Caco-2 (cell line): ENCODE measurements at regions not wholly inside any gene's neighbourhood (a gene's known extent, or its start where the extent isn't known, plus 50 kb on each side); places are given as distances from the start of the nearest gene placed in this dataset.

Experiments used
- BruUV-seq: library from RNA; stranded (reverse); fragments of 400-500 nt; replicated peaks from 2 replicates; lab custom pipeline; 2021; lab: Mats Ljungman, UMichigan
- CTCF ChIA-PET: fragments of 300-600 bp; sonication (Branson Sonifier 250); formaldehyde crosslinking; loops from one replicate; lab custom pipeline; 2022; ENCODE audit warnings: antibody characterized with exemption; lab: Charles Lee
- POLR2A ChIA-PET: fragments of 300-600 bp; sonication (Branson Sonifier 250); formaldehyde crosslinking; loops from one replicate; lab custom pipeline; 2022; ENCODE audit warnings: antibody characterized with exemption; lab: Charles Lee
- DNase-seq, 2 experiments: peaks; one replicate each; pipeline versions ENCODE4 v3.0.0 to v3.0.0-alpha.2; 2020 to 2022
- H3K27me3 ChIP-seq: replicated peaks from 2 replicates; pipeline ENCODE4 v1.6.0; 2011; ENCODE audit warnings: low read length; ENCODE audit not compliant: control insufficient read depth, insufficient read depth
- H3K36me3 ChIP-seq: 2 replicates; pipeline ENCODE4 v1.5.1; 2011; ENCODE audit warnings: low read length; ENCODE audit not compliant: control insufficient read depth, insufficient read depth
- H3K4me1 ChIP-seq: fragments of 250-450 bp; sonication (Bioruptor Pico); 2 replicates; pipeline ENCODE4 v1.5.1; 2020; ENCODE audit warnings: mild to moderate bottlenecking
- H3K4me3 ChIP-seq: 2 replicates; pipeline ENCODE4 v1.5.1; 2011; ENCODE audit warnings: low read depth, mild to moderate bottlenecking, control low read depth, low read length
- H3K9me3 ChIP-seq: fragments of 250-450 bp; sonication (Bioruptor Pico); 2 replicates; pipeline ENCODE4 v1.5.1; 2020; ENCODE audit warnings: mild to moderate bottlenecking, moderate library complexity
- H3K27ac Mint-ChIP-seq: one replicate; pipeline ENCODE4 v1.8.0; 2022; ENCODE audit warnings: mixed read lengths; ENCODE audit not compliant: unreplicated experiment
- H3K27me3 Mint-ChIP-seq: one replicate; pipeline ENCODE4 v1.8.0; 2022; ENCODE audit warnings: mixed read lengths; ENCODE audit not compliant: insufficient read depth, unreplicated experiment
- H3K36me3 Mint-ChIP-seq: one replicate; pipeline ENCODE4 v1.8.0; 2022; ENCODE audit warnings: mild to moderate bottlenecking, mixed read lengths; ENCODE audit not compliant: insufficient read depth, unreplicated experiment
- H3K4me1 Mint-ChIP-seq: one replicate; pipeline ENCODE4 v1.8.0; 2022; ENCODE audit warnings: low read depth, mixed read lengths; ENCODE audit not compliant: unreplicated experiment
- H3K4me3 Mint-ChIP-seq: one replicate; pipeline ENCODE4 v1.8.0; 2022; ENCODE audit warnings: mild to moderate bottlenecking, moderate library complexity, mixed read lengths; ENCODE audit not compliant: unreplicated experiment
- H3K9me3 Mint-ChIP-seq: one replicate; pipeline ENCODE4 v1.8.0; 2022; ENCODE audit warnings: mixed read lengths; ENCODE audit not compliant: unreplicated experiment
- CTCF ChIP-seq, 2 experiments: fragments of 200-600 bp in 1 of 2; IDR thresholded peaks; 1 replicate in 1 of 2; 2 replicates in 1 of 2; pipeline versions ENCODE4 v1.5.1 to v1.8.0; 2011 to 2022; ENCODE audit warnings: antibody characterized with exemption in 1 of 2, control low read depth in 1 of 2, inconsistent platforms in 1 of 2, low read depth in 1 of 2, low read length in 1 of 2, mild to moderate bottlenecking in 1 of 2, moderate library complexity in 1 of 2; ENCODE audit not compliant: insufficient read depth in 1 of 2, severe bottlenecking in 1 of 2, unreplicated experiment in 1 of 2
- intact Hi-C: fragments of 100-400 bp; cut with micrococcal nuclease; formaldehyde crosslinking; loops from one replicate; pipeline ENCODE4 v1.10.0; 2022; ENCODE audit not compliant: unreplicated experiment

GRCh38 chr9:26687421-26687820 lies 205.2 kb downstream of the CAAP1 start:
- ChIA-PET POLR2A (no interaction called here), CTCF (no interaction called here)
- no peaks in the 10 kb centered on the region for H3K9me3 ChIP-seq
- DNase-seq: no peak
- H3K9me3 Mint-ChIP-seq: no peaks in the 10 kb centered on the region
- H3K27me3 Mint-ChIP-seq: no peaks in the 10 kb centered on the region
- H3K36me3 ChIP-seq: no peaks in the 10 kb centered on the region
- no peaks in the 10 kb centered on the region for H3K27me3 ChIP-seq
- H3K4me3 ChIP-seq: no peak overlapping the region
- no peak overlapping the region for H3K27ac Mint-ChIP-seq
- no peaks in the 10 kb centered on the region for H3K4me1 Mint-ChIP-seq
- H3K36me3 Mint-ChIP-seq: no peaks in the 10 kb centered on the region
- BruUV-seq: no TSS peak
- TF ChIP-seq CTCF (IDR thresholded peaks at IDR 0.05; ENCODE audit: insufficient read depth in 1 of 2, low read depth in 1 of 2, low read length in 1 of 2, severe bottlenecking in 1 of 2, unreplicated experiment in 1 of 2): no peak
- intact Hi-C loops: no loop called here
- no peaks in the 10 kb centered on the region for H3K4me1 ChIP-seq
- H3K4me3 Mint-ChIP-seq: no peak overlapping the region

GRCh38 chr9:26685818-26686217 lies 206.8 kb downstream of the CAAP1 start:
- CTCF ChIA-PET: no interaction called here
- BruUV-seq: no TSS peak

GRCh38 chr9:26684029-26684428 lies 208.6 kb downstream of the CAAP1 start:
- CTCF ChIA-PET: no interaction called here
- no TSS peak for BruUV-seq
- Mint-ChIP-seq H3K9me3 (no peaks in the 10 kb centered on the region), H3K4me3 (no peak overlapping the region), H3K4me1 (no peaks in the 10 kb centered on the region), H3K27ac (no peak overlapping the region), H3K36me3 (no peaks in the 10 kb centered on the region), H3K27me3 (no peaks in the 10 kb centered on the region)
- no peak for TF ChIP-seq CTCF (IDR thresholded peaks at IDR 0.05; ENCODE audit: insufficient read depth in 1 of 2, low read depth in 1 of 2, low read length in 1 of 2, severe bottlenecking in 1 of 2, unreplicated experiment in 1 of 2)
- intact Hi-C loops: no loop called here
- H3K9me3 ChIP-seq: no peaks in the 10 kb centered on the region
- no peaks in the 10 kb centered on the region for H3K27me3 ChIP-seq
- no peak for DNase-seq
- no peaks in the 10 kb centered on the region for H3K4me1 ChIP-seq
- H3K4me3 ChIP-seq: no peak overlapping the region
- POLR2A ChIA-PET: no interaction called here
- H3K36me3 ChIP-seq: no peaks in the 10 kb centered on the region

More at GRCh38 chr9:26685818-26686217, 206.8 kb downstream of the CAAP1 start:
- DNase-seq: no peak
- no peak overlapping the region for H3K27ac Mint-ChIP-seq
- no peaks in the 10 kb centered on the region for H3K9me3 Mint-ChIP-seq
- no peak for TF ChIP-seq CTCF (IDR thresholded peaks at IDR 0.05; ENCODE audit: insufficient read depth in 1 of 2, low read depth in 1 of 2, low read length in 1 of 2, severe bottlenecking in 1 of 2, unreplicated experiment in 1 of 2)
- H3K27me3 Mint-ChIP-seq: no peaks in the 10 kb centered on the region
- no peaks in the 10 kb centered on the region for H3K36me3 ChIP-seq
- no peak overlapping the region for H3K4me3 Mint-ChIP-seq
- H3K4me1 ChIP-seq: no peaks in the 10 kb centered on the region
- no peaks in the 10 kb centered on the region for H3K27me3 ChIP-seq
- POLR2A ChIA-PET: no interaction called here
- intact Hi-C loops: no loop called here
- H3K9me3 ChIP-seq: no peaks in the 10 kb centered on the region
- no peaks in the 10 kb centered on the region for H3K4me1 Mint-ChIP-seq
- no peak overlapping the region for H3K4me3 ChIP-seq
- no peaks in the 10 kb centered on the region for H3K36me3 Mint-ChIP-seq
